ENCODE measurements at regions not wholly inside any gene's neighbourhood (a gene's known extent, or its start where the extent isn't known, plus 50 kb on each side); places are given as distances from the start of the nearest gene placed in this dataset.

GRCh38 chr11:128069665-128070064 is 517.7 kb downstream of the ETS1 start (continued):
- TF ChIP-seq NFYB (IDR thresholded peaks at IDR 0.05; ENCODE audit: insufficient read depth, low read depth, low read length) = no peak
- no peak for TF ChIP-seq TARDBP (IDR thresholded peaks at IDR 0.05; ENCODE audit: borderline replicate concordance)
- TF ChIP-seq CEBPB (IDR thresholded peaks at IDR 0.05; ENCODE audit: borderline replicate concordance in 1 of 2, low read depth in 2 of 2, low read length in 2 of 2) = no peak
- TF ChIP-seq ZNF207 (IDR thresholded peaks at IDR 0.05; ENCODE audit: borderline replicate concordance) = no peak
- TF ChIP-seq SRF (IDR thresholded peaks at IDR 0.05; ENCODE audit: low read depth in 2 of 2, low read length in 2 of 2) = no peak
- TF ChIP-seq FOXK2 (IDR thresholded peaks at IDR 0.05) = no peak

DNA sequence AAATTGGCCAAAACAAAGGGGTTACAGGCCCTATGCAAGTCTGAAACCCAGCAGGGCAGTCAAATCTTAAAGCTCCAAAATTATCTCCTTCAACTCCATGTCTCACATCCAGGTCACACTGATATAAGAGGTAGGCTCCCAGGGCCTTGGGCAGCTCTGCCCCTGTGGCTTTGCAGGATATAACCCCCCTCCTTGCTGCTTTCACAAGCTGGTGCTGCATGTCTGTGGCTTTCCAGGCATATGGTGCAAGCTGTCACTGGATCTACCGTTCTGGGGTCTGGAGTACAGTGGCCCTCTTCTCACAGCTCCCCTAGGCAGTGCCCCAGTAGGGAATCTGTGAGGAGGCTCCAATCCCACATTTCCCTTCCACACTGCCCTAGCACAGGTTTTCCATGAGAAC is 519.6 kb downstream of the ETS1 start:
- ChIA-PET RAD21 (ENCODE audit: unreplicated experiment) (no interaction called here), POLR2A (no interaction called here), SMC1A (ENCODE audit: uncharacterized antibody, unreplicated experiment) (no interaction called here), CTCF (no interaction called here)
- H3K9ac ChIP-seq (ENCODE audit: control insufficient read depth, insufficient read depth, low read length) = no peak overlapping the region
- no peaks in the 10 kb centered on the region for H3K9me3 ChIP-seq (replicated peaks; ENCODE audit: control insufficient read depth, insufficient read depth, low read length)
- FAIRE-seq = no peak
- no peaks in the 10 kb centered on the region for H3K36me3 ChIP-seq (ENCODE audit: control insufficient read depth in 2 of 2, insufficient read depth in 2 of 2, low read length in 1 of 2)
- no peak overlapping the region for H2AFZ ChIP-seq (ENCODE audit: control insufficient read depth, low read depth, low read length)
- intact Hi-C loops (cut with micrococcal nuclease; ENCODE audit: unreplicated experiment) = no loop called here
- no TSS peak for BruUV-seq (replicated peaks)
- H3K27ac ChIP-seq (ENCODE audit: control insufficient read depth, insufficient read depth) = no peak overlapping the region
- no peak for ATAC-seq
- in situ Hi-C loops (cut with MboI) = no loop called here
- WGBS (ENCODE audit: insufficient coverage, insufficient replicate concordance, low lambda C conversion rate, missing lambda C conversion rate) = 0% methylated on average over 1 of the region's 1 CpG
- H4K20me1 ChIP-seq (ENCODE audit: control insufficient read depth, insufficient read depth) = no peaks in the 10 kb centered on the region
- no peaks in the 10 kb centered on the region for H3K27me3 ChIP-seq (replicated peaks in 1 of 2; ENCODE audit: control insufficient read depth in 2 of 2, insufficient read depth in 2 of 2, low read length in 1 of 2)
- no peak for DNase-seq (ENCODE audit: low read depth, low spot score)
- H3K4me3 ChIP-seq = no peak overlapping the region
- no peaks in the 10 kb centered on the region for H3K79me2 ChIP-seq (ENCODE audit: control insufficient read depth, insufficient read depth, low read length)
- no peaks in the 10 kb centered on the region for H3K4me1 ChIP-seq (ENCODE audit: control insufficient read depth, insufficient read depth, low read length)
- H3K4me2 ChIP-seq (ENCODE audit: control insufficient read depth, insufficient read depth) = no peak overlapping the region
- TF ChIP-seq CEBPB (IDR thresholded peaks at IDR 0.05; ENCODE audit: borderline replicate concordance in 1 of 2, low read depth in 2 of 2, low read length in 2 of 2) (no peak), SUPT20H (IDR thresholded peaks at IDR 0.05; ENCODE audit: borderline replicate concordance, control insufficient read depth, low read depth, low read length) (no peak), ZNF207 (IDR thresholded peaks at IDR 0.05; ENCODE audit: borderline replicate concordance) (no peak), SP1 (IDR thresholded peaks at IDR 0.05; ENCODE audit: low read depth, low read length) (no peak), MTA2 (IDR thresholded peaks at IDR 0.05; ENCODE audit: low read depth) (no peak), HDAC6 (IDR thresholded peaks at IDR 0.05; ENCODE audit: unreplicated experiment) (no peak), NKRF (conservative IDR thresholded peaks at IDR 0.05) (no peak), WRNIP1 (IDR thresholded peaks at IDR 0.05; ENCODE audit: borderline replicate concordance, low read depth, low read length) (no peak), HSF1 (IDR thresholded peaks at IDR 0.05; ENCODE audit: low read depth, low read length) (no peak), TCF7 (IDR thresholded peaks at IDR 0.05; ENCODE audit: borderline replicate concordance) (no peak), YY1 (IDR thresholded peaks at IDR 0.05; ENCODE audit: low read depth, low read length) (no peak), SIN3A (IDR thresholded peaks at IDR 0.05; ENCODE audit: low read depth, low read length) (no peak), RCOR1 (conservative IDR thresholded peaks at IDR 0.05; ENCODE audit: low read depth, low read length) (no peak)
- TF ChIP-seq, protein P1, sequence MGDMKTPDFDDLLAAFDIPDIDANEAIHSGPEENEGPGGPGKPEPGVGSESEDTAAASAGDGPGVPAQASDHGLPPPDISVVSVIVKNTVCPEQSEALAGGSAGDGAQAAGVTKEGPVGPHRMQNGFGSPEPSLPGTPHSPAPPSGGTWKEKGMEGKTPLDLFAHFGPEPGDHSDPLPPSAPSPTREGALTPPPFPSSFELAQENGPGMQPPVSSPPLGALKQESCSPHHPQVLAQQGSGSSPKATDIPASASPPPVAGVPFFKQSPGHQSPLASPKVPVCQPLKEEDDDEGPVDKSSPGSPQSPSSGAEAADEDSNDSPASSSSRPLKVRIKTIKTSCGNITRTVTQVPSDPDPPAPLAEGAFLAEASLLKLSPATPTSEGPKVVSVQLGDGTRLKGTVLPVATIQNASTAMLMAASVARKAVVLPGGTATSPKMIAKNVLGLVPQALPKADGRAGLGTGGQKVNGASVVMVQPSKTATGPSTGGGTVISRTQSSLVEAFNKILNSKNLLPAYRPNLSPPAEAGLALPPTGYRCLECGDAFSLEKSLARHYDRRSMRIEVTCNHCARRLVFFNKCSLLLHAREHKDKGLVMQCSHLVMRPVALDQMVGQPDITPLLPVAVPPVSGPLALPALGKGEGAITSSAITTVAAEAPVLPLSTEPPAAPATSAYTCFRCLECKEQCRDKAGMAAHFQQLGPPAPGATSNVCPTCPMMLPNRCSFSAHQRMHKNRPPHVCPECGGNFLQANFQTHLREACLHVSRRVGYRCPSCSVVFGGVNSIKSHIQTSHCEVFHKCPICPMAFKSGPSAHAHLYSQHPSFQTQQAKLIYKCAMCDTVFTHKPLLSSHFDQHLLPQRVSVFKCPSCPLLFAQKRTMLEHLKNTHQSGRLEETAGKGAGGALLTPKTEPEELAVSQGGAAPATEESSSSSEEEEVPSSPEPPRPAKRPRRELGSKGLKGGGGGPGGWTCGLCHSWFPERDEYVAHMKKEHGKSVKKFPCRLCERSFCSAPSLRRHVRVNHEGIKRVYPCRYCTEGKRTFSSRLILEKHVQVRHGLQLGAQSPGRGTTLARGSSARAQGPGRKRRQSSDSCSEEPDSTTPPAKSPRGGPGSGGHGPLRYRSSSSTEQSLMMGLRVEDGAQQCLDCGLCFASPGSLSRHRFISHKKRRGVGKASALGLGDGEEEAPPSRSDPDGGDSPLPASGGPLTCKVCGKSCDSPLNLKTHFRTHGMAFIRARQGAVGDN (IDR thresholded peaks at IDR 0.05) = no peak

Measured in GM12878 (cell line).